OCI-M1 (cell line): ENCODE measurements at regions not wholly inside any gene's neighbourhood (a gene's known extent, or its start where the extent isn't known, plus 50 kb on each side); places are given as distances from the start of the nearest gene placed in this dataset.
A peak's percentile ranks its signal among the peaks of the same experiment; 100 is the strongest.
"Not testable (repeated sequence)": the region's sequence is repeated elsewhere in the genome, so short reads cannot be mapped to it uniquely, and the experiment has no call there.

Experiments
- DNase-seq: peaks from one replicate; lab custom pipeline; 2025; lab: John Stamatoyannopoulos, UW

DNA sequence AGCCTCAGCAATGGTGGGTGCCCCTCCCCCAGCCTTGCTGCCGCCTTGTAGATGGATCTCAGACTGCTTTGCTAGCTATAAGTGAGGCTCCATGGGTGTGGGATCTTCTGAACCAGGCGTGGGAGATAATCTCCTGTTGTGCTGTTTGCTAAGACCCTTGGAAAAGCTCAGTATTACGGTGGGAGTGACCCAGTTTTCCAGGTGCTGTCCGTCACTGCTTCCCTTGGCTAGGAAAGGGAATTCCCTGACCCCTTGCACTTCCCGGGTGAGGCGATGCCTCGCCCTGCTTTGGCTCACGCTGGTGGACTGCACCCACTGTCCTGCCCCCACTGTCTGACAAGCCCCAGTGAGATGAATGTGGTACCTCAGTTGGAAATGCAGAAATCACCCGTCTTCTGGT, 411.2 kb downstream of the RAB38 start:
- not testable (repeated sequence) for DNase-seq

DNA sequence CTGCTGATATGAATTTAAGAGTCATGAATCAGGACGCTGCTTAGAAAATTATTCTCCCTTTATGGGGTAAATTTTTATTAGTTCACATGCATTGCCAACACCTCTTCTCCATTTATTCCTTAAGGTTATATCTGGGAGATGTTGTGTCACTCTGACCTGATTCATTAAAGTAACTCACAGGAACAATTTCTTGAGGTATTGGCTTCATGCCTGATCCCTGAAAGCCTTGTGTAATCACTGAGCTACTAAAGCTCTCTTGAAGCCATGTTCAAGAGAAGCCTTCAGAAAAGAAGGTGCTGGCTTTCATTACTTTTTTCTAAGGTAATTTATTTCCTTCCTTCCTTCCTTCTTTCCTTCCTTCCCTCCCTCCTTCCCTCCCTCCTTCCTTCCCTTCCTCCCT, 420.6 kb downstream of the RAB38 start:
- no peak for DNase-seq

DNA sequence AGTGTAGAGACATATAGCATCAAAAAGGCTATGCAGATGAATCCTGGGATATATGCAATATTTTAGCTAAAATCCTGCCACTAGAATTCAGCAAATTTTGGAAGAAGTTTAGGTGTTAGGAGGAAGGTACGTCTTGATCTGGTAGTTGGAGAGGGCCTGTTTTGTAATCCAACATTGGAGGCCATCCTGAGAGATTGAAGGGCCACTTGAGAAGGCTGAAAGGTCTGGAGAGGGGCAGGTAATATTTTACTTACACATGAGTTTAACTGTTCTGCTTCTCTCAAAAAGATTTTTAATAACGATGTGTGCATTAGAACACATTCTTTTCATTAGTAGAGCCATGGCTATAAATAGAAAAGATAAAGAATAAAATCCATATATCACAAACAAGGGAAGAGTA, 422.1 kb downstream of the RAB38 start:
- DNase-seq: no peak

DNA sequence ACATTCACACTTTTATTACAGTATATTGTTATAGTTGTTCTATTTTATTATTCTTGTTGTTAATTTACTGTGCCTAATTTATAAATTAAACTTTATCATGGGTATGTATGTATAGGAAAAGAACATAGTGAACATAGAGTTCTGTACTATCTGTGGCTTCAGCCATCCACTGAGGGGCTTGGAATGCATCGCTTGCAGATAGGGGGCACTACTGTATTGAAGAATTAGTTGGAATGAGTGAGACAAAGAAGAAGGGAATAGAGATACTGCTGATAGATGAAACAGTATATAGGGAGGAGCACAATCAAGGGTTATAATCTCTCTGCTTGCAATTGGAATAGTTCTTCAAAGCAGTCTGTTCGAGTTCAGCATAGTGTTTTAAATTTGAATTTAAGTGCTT, 432.2 kb downstream of the RAB38 start:
- DNase-seq: peak; percentile 84

DNA sequence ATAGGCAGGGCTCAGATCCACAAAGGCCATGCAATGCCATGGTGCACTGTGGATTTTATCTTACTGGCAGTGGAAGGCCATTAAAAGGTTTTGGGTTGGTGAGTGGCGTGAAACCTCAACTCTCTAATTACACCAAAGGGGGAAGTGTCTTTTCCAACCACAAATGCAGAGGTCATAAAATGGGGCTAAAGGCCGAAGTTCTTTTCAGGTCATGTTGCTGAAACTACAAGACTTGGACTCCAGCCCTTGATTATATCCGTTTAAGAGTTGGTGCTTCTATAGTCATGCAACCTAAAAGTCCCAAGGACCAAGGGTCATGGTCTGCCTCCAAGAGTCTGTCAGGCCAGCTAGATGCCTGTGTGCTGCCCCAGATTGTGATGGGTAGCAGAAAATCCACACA, 434.3 kb downstream of the RAB38 start:
- DNase-seq: peak; percentile 83

DNA sequence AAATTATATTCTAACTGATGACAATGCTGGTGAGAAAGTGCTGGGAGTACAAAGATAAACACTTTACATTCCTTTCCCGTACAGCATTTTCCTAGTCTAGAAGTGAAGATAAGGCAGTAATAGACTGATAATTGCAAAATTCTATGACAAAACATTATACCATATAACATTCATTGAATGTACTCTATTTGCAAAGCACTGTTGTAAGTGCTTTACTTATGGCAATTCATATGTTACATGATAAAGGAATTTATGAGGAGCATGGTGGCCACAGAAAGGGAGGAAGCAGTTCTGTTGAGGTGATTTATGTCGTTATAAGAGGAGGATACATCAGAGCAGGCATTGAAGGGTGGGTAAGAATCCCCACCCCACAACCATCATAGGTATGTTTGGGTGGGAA, 434.8 kb downstream of the RAB38 start:
- no peak for DNase-seq

DNA sequence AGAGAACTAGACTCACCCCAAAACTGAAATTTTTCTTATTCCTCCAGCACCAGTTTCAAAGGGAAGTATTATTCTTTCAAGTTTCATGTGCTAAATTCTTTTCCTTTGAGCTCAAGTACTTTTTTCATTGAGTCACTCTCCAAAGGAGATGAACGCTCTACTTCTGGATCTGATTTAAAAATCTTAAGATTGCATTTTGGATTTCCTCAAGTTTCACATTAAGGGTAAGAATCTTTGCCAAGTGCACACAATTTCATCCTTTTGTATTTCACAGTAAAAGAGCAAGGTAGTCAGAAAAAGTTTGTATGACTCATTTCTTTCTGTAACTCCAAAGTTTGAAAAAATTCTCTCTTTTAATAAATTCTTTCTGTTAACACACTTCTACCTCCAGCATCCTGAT, 435.5 kb downstream of the RAB38 start:
- no peak for DNase-seq

DNA sequence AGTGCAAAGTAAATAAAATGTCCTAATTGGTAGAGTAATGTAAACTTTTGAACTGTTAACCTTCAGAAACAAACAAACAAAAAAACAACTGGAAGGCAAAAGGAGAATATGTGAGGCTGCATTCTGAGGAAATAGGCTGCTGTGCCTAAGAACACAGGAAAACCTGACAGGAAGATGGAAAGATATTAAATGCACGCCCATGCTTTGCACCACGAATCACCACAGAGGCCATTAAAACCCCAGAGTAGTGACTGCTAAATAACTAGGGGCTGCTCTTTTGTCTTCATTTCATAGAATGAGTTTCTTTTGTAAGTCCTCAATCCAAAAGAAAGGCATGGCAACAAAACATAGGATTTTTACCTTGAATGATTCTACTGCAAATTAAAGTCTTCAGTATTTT, 436.0 kb downstream of the RAB38 start:
- no peak for DNase-seq

DNA sequence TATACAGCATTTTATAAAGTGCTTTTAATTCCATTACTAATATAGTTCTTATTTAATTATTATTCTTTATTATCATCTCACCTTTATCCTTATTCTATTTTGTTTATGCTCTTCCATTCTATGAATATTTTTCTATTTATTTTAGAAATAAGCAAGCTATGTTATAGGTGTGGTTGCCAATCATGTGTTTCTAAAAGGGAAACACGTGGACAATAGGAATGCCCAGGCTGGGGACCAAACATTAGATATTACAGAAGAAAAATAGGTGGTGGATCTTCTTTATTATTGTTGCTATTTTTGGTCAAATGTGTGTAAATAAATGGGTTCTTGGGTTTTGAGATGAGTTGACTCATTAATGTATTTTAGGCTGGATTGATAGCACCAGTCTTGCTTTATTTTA, 438.3 kb downstream of the RAB38 start:
- DNase-seq: no peak

DNA sequence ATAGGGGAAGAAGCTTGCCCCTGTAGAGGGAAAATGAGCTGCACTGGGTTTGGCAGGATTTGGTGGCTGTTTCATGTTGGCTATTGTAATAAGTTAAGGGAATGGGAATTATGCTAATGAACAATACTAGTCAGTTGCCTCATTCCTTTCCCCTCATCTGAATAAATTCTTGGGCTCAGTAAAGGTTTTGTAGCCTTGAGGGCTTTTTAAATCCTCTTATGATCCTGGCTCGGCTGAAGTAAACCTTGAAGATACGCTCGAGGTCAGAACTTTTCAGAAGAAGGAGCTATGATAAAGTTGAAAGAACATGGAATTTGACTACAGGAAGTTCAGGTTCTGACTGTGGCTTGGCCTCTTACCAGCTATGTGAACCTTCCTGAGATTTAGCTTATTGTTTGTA, 448.7 kb downstream of the RAB38 start:
- DNase-seq: no peak

DNA sequence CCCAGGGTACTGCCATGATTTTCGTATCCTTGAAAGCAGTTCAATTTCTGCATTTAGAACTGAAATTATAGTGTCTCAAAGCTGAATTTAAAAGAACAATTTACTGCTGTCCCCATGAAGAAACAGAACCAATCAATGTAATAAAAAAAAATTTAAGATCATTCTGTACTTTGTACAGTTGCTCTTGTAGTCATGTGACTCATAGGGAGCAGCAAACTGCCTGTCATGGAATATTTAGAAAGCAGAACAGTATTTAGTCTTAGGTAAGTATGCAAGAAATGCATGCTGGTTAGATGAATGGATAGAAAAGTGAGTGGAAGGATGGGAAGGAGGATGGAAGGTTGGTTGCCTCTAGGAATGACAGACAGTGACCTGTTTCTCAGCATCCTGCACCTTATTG, 450.9 kb downstream of the RAB38 start:
- DNase-seq: no peak

DNA sequence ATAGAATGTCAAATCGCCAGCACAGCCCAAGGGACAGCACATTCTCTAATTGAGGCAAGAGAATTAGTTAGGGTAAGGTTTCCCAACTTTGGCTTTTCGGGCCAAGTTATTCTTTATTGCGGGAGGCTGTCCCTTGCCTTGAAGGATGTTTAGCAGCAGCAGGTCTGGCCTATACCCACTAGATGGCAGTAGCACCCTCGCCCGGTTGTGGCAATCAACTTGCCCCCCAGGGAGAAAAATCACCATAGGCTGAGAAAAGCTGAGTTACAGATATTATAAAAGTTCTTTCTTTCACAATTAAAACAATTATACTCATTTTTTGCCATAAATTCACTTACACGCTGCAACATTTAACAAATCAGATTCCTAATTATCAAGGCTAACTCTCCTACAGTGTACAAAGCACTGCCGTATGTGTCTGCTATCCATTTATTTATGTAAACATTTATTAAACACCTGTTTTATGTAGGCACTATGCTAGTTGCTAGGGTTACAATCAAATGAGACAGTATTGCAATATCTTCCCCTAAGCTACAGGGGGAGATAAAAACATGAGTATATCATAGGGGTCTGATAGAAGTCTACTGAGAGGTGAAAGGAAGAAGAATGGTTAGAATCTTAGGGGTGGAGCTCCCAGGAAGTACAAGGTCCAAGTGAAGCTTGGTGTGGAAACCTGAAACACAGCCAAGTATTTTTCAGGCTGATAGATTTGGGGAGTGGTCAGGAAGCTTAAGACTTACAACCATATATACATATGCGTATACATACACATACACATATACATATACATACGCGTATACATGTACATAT, 452.3 kb downstream of the RAB38 start:
- peak; percentile 84 for DNase-seq

DNA sequence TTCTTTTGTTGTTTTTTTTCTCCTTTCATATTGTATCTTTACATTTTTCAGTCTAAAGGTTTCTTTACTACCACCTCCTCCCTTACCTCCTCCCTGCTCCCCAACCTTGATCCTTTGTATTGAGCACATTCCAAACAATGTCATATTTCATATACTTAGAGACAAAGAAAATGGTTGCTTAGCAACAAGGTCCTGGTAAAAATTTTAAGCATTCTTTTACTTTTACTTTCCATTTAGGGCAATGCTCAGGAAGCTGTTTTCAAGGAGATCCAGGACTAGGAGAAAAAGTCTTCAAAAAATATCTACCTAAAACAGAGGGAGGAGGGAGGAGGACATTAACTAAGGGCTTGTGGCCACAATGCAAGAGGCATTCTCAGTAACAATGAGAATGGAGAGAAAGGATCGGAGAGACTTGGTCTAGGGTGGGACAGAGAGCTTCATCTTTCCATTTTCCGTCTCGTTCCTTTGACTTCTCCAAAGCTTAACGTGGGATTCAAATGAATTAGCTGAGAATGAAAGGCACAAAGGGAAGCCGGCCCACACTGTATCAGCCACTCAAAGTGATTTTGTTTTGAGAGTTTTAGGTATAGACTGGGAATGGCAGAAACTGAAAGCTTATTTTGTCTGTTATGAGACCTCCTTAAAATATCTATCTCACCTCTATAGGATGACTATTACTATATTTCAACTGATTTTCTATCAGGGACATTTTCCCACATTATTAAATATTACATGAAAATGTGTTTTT, 455.7 kb downstream of the RAB38 start:
- DNase-seq: peak; percentile 86

DNA sequence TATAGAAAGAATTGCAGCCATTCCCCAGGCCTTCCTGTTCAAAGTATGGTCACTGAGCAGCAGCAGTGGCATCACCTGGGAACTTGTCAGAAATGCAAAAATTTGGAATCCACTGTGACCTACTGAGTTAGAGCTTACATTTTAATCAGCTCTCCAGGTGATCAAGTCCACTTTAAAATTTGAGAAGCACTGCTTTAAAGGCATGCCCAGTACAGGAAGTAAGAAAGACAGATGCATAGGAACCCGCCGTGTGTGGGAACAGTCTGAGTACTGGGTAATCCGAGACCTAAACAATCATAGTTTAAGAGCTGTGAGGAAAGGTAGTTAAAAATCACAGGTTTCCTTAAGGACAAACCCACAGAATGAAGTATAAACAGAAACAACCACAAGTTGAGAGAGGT, 462.4 kb downstream of the RAB38 start:
- DNase-seq: no peak

DNA sequence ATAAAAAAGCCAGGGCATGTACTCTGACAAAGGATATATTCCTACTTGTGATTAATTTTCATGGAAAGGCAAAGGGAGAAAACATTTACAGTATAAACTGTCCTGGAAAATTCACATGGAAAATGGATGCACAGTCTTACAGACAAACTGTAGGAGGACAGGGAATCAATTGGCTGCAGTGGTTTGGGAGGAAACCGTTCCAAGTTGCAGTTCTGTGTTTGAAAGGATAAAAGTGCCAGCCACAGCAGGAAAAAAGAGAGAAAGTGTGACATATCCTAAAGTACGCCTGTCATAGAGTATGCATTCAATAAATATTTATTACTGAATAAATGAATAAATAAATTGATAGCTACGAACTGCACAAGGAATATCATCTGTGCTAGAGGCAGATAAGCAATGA, 462.9 kb downstream of the RAB38 start:
- DNase-seq: no peak

DNA sequence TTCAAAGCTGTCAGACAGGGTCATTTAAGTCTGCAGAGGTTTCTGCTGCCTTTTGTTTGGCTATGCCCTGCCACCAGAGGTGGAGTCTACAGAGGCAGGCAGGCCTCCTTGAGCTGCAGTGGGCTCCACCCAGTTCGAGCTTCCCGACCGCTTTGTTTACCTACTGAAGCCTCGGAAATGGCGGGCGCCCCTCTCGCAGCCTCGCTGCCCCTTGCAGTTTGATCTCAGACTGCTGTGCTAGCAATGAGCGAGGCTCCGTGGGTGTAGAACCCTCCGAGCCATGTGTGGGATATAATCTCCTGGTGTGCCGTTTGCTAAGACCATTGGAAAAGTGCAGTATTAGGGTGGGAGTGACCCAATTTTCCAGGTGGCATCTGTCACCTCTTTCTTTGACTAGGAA, 471.7 kb downstream of the RAB38 start:
- DNase-seq: not testable (repeated sequence)

DNA sequence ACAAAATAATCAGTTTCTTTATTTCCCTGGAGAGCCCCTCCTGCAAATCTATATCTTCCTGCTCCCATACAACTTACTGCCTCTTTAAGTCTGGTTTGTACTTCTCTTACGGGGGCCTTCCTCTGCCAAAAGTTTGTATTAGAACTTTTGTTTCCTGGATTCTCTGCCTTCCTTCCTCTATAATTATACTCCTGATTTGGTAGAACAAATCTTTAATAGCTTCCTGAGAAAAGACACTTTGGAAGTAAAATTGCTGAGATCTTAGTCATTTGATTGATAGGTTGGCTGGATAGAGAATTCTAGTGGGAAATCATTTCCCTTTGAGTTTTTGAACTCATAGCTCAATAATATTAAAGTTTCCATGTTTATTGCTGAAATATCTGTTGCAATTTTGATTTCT, 499.2 kb downstream of the RAB38 start:
- DNase-seq: no peak

DNA sequence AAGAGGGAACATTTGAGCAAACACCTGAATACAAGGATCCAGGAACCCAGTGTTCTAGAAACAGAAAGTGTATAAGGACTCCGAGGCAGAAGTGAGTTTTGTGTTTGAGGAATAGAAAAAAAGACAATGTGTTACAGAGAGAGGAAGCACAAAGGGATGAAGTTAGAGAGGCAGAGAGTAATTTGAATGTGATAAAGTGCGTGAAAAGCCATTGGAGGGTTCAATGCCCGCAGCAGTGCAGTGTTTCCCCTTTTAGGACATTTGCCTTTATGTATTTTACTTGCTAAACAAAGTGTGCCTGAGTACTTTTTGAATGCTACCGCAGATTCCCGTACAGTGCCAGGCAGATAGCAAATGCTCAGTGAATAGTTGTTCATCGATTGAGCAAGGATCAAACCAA, 508.5 kb downstream of the RAB38 start:
- DNase-seq: no peak

DNA sequence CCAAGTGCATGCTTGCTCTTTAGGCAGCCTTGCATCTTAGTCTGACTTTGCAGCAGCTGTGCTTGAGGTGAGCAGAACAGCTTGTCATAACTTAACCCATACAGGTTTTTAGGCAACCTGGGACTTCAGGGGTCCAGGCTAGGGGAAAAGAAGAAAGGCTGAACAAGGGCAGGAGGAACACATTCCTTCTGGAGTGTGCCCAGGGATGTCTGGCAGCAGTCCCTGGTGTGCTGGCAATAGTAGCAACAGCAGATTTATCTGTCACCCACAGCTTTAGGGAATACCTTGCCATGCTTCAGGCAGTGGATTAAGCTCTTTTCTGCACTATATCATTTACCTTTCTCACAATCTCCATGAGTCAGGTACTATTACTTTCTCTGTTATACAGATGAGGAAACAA, 513.0 kb downstream of the RAB38 start:
- no peak for DNase-seq

DNA sequence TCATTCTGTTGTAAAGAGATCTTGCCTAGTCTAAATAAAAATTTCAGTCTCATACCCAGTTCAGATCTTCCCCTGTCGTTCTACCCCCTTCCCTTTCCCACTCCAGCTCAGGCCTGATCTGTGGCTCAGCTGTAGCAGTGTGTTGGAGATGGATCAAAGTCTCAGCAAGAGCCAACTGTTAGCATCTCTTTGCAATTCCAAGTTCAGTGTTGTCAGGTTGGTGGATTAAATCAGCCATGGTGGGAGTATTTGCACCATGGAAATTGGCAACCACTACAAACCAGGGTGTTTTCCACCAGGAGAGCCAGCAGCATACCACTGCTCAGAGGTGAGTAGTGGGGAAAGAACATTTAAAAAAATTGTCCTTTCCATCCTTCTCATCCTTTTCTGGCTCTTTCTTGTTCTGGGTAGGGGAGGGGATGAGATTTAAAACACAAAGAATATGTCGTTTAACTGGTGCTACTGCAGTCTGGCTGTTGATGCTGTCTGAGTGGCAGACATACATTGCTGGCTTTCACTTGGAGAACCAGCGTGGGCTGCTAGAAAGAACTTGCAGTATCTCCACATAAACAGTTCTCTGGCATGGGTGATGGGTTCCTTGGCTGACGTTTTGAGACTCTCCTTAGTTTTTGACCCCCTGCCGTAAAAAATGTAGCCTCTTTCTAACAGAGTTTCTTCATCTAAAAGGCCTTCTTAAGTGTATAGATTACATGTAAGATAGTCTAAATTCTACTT, 514.1 kb downstream of the RAB38 start:
- no peak for DNase-seq

DNA sequence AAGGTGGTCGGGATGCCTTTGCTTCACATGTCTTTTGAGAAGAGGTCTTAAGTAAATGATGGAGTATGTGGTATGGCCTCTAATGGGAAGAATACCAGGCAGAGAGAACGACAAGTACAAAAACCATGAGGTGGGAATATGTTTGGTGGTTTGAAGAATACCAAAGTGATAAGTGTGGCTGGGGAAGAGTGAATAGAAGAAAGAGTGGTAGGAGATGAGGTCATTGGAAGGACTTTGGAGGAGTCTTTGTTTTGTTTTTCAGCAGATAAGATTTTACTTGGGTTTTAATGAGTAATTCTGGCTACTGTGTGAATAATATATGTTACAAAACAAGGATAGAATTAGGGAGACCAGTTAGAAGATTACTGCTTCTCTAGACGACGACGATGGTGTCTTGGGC, 515.4 kb downstream of the RAB38 start:
- no peak for DNase-seq

DNA sequence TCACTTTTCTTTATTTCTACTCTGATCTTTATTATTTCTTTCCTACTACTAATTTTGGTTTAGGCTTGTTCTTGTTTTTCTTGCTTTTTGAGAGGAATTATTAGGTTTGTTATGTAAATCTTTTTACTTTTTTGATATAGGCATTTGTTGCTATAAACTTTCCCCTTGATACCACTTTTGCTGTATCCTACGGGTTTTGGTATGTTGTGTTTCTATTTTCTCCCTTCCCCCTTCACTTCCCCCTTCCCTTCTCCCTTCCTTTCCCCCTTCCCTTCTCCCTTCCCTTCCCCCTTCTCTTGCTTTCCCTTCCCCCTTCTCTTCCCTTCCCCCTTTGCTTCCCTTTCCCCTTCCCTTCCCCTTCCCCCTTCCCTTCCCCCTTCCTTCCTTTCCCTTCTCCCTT, 529.6 kb downstream of the RAB38 start:
- DNase-seq: no peak

DNA sequence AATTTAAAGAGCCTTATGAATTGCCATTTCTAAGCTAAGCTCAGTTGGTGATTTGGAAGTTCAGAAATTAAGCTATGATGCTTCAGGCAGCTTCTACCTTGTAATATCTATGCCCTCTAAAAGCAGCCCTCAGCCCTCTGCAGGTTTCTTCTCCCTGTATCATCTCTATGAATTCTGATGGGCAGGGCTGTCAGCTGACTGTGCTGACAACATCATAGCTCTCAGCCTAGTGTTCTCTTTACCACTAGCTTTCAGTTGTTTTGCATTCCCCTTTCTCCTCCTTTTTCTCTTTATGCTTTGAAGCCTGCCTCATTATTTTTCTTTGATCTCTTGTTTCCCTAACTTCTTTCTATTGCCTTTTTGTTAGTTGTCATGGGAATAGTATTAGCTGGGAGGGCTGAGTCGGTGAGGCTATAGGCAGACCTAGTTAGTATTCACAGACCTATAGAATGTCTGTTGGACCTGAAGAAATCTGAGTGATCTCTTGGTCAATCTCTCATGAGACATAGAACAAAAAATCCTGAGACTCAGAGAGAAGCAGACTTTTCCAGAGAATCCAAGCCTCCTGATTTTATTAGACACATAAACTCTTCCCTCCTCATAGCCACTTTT, 535.4 kb downstream of the RAB38 start:
- no peak for DNase-seq
